Endothelial cell (in vitro differentiated cells): ENCODE measurements at regions not wholly inside any gene's neighbourhood (a gene's known extent, or its start where the extent isn't known, plus 50 kb on each side); places are given as distances from the start of the nearest gene placed in this dataset.

Experiments used
- DNase-seq: peaks from one replicate; pipeline ENCODE4 v3.0.0; 2021; ENCODE audit warnings: low spot score
- H3K27ac Mint-ChIP-seq: one replicate; pipeline ENCODE4 v1.8.0; 2021; ENCODE audit warnings: mixed read lengths, inconsistent platforms; ENCODE audit not compliant: unreplicated experiment
- H3K27me3 Mint-ChIP-seq: one replicate; pipeline ENCODE4 v1.8.0; 2021; ENCODE audit warnings: mild to moderate bottlenecking, moderate library complexity, mixed read lengths, inconsistent platforms; ENCODE audit not compliant: unreplicated experiment
- H3K36me3 Mint-ChIP-seq: one replicate; pipeline ENCODE4 v1.8.0; 2021; ENCODE audit warnings: mild to moderate bottlenecking, low read depth, mixed read lengths, inconsistent platforms; ENCODE audit not compliant: unreplicated experiment
- H3K4me1 Mint-ChIP-seq: one replicate; pipeline ENCODE4 v1.8.0; 2021; ENCODE audit warnings: mild to moderate bottlenecking, mixed read lengths, inconsistent platforms; ENCODE audit not compliant: unreplicated experiment
- H3K4me3 Mint-ChIP-seq: one replicate; pipeline ENCODE4 v1.8.0; 2021; ENCODE audit warnings: mild to moderate bottlenecking, mixed read lengths, inconsistent platforms; ENCODE audit not compliant: unreplicated experiment
- H3K9me3 Mint-ChIP-seq: one replicate; pipeline ENCODE4 v1.8.0; 2021; ENCODE audit warnings: mixed read lengths, inconsistent platforms; ENCODE audit not compliant: unreplicated experiment
- TF ChIP-seq, protein P1 (sequence below): fragments of 200-600 bp; sonication (generic); IDR thresholded peaks from one replicate; pipeline ENCODE4 v1.5.0; 2021; ENCODE audit warnings: antibody characterized with exemption; ENCODE audit not compliant: unreplicated experiment

DNA sequence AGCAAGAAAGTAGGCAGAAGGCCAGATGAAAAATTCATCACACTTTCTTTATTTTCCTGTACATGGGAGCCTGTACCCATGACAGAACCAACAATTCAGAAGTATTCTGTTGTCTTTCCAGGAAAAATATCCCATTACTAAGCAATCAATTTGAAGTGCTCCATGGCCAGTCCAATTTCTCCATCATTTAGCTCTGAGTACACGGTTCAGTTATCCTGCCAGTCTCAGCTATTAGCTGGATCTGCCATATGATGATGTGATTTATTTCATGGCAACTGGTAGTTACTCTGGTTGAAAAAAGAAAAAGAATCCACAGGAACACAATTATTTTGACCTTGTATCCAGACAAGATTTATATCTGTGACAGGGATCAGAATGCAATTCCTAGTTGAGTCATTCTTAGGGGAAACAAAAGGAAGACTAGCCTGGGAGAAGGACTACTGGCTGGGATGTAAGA, 70.6 kb upstream of the GORAB start:
- Mint-ChIP-seq H3K36me3 (peaks cover 4% of the 10 kb centered on the region), H3K4me3 (no peak overlapping the region), H3K9me3 (peaks cover 4% of the 10 kb centered on the region), H3K4me1 (no peaks in the 10 kb centered on the region), H3K27ac (no peak overlapping the region), H3K27me3 (no peaks in the 10 kb centered on the region)
- no peak for DNase-seq
- TF ChIP-seq, protein P1, sequence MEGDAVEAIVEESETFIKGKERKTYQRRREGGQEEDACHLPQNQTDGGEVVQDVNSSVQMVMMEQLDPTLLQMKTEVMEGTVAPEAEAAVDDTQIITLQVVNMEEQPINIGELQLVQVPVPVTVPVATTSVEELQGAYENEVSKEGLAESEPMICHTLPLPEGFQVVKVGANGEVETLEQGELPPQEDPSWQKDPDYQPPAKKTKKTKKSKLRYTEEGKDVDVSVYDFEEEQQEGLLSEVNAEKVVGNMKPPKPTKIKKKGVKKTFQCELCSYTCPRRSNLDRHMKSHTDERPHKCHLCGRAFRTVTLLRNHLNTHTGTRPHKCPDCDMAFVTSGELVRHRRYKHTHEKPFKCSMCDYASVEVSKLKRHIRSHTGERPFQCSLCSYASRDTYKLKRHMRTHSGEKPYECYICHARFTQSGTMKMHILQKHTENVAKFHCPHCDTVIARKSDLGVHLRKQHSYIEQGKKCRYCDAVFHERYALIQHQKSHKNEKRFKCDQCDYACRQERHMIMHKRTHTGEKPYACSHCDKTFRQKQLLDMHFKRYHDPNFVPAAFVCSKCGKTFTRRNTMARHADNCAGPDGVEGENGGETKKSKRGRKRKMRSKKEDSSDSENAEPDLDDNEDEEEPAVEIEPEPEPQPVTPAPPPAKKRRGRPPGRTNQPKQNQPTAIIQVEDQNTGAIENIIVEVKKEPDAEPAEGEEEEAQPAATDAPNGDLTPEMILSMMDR: no peak

DNA sequence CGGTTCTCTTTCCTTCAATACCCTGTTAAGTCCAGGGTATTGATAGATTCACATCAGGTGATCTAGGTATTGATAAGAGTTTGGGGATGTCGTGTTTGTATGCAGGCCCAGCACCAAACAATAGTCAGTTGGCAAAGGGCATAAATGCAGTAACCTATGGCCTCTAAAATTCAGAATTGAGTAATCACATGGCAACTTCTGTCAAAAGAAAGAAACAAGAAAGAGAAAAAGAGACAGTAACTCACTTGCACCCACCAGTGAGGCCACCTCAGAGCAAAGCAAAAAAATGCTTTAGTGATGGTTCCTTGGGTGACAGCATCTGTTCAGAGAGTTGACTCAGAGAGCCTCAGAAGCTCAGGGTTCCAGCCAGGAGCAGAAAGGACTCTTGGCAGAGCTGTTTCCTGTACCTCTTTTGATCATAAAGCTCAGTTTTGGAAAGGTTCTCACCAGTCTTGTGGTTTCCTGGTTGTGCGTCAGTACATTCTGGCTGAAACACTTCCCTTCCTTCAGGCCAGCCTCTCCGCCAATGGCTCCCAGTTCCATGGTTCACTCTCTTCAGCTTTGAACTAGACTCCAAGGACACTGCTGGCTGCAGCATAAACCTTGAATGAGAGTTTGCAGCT, 70.1 kb upstream of the GORAB start:
- Mint-ChIP-seq H3K4me3 (no peak overlapping the region), H3K4me1 (no peaks in the 10 kb centered on the region), H3K36me3 (peaks cover 4% of the 10 kb centered on the region), H3K9me3 (no peaks in the 10 kb centered on the region), H3K27ac (no peak overlapping the region), H3K27me3 (no peaks in the 10 kb centered on the region)
- DNase-seq: no peak
- TF ChIP-seq, protein P1: no peak

DNA sequence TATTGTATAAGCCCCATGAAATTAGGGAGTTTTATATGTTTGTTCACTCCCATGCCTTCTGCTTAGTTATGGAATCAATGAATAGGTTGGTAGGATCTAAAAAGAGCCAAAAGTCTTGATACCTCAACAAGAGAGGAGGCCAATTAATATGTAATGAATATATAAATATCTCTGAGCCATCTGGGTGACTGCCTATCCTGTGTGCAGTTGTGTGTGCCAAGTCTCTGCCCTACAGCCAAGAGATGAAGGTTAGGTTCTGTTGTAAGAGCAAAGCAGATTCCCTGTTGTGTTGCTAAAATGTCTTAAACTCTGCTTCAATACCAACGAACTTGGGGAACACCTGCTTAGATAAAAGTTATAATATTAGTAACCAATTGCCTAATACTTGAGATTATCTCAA, 61.8 kb upstream of the GORAB start:
- TF ChIP-seq, protein P1: no peak
- no peaks in the 10 kb centered on the region for H3K27me3 Mint-ChIP-seq
- no peak overlapping the region for H3K4me3 Mint-ChIP-seq
- no peaks in the 10 kb centered on the region for H3K4me1 Mint-ChIP-seq
- no peaks in the 10 kb centered on the region for H3K36me3 Mint-ChIP-seq
- H3K9me3 Mint-ChIP-seq: no peaks in the 10 kb centered on the region
- H3K27ac Mint-ChIP-seq: no peak overlapping the region
- DNase-seq: no peak

DNA sequence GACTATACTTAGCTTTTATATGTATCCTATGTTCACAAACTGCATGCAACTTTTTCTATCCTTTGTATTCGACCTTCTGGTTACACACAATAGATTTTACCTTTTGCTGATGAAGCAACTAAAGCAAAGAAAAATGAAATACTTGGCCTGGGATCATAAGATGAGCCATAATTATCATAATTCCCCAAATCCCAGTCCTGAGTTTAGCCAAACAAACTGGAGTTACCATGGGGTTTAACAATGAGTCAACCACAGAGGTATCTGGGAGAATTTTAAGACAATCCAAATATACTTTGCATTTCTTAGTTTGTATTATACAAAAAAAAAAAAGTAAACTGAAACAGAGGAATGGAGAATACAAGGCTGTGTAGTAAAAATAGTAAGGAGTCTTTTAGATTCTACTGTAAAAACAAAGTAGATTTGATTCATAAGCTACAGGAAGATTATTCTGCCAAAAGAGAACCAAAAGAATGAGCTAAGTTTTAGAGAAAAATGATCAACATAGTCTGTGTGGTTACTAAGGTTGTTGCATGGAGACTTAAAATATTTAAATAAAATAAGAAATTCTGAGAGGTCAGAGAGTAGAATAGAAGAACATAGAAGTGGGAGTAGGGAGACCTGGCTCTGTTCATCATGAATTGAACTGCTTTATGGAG, 60.4 kb upstream of the GORAB start:
- DNase-seq: no peak
- Mint-ChIP-seq H3K27ac (no peak overlapping the region), H3K36me3 (no peaks in the 10 kb centered on the region), H3K27me3 (no peaks in the 10 kb centered on the region), H3K9me3 (no peaks in the 10 kb centered on the region), H3K4me1 (no peaks in the 10 kb centered on the region), H3K4me3 (no peak overlapping the region)
- TF ChIP-seq, protein P1: no peak

DNA sequence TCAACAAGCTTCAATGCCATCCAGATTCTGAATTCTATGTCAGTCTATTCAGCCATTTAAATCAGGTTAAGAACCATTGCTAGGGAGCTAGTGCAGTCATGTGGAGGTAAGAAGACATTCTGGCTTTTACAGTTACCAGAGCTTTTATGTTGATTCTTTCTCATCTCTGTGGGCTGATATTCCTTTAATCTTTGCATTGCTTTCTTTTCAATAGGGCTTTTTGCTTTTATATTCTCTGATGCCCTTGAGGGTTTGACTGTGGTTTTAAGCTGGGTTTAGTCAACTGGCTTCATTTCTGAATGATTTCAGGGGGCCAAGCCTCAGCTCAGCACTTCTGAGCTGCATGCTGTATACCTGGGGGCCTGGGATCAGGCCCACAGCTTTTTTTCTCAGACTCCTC, 51.0 kb upstream of the GORAB start:
- H3K4me3 Mint-ChIP-seq: no peak overlapping the region
- no peaks in the 10 kb centered on the region for H3K36me3 Mint-ChIP-seq
- H3K9me3 Mint-ChIP-seq: no peaks in the 10 kb centered on the region
- H3K4me1 Mint-ChIP-seq: no peaks in the 10 kb centered on the region
- TF ChIP-seq, protein P1: no peak
- DNase-seq: no peak
- no peak overlapping the region for H3K27ac Mint-ChIP-seq
- H3K27me3 Mint-ChIP-seq: no peaks in the 10 kb centered on the region
